GM18951 (cell line): ENCODE measurements at regions not wholly inside any gene's neighbourhood (a gene's known extent, or its start where the extent isn't known, plus 50 kb on each side); places are given as distances from the start of the nearest gene placed in this dataset.

ENCODE experiments used
- POLR2A ChIP-seq: IDR thresholded peaks from 4 replicates; pipeline ENCODE4 v1.6.1; 2011; ENCODE audit warnings: mild to moderate bottlenecking; ENCODE audit not compliant: insufficient read length, insufficient read depth; ENCODE audit errors: extremely low read depth
- in situ Hi-C: fragments of 300-500 bp; cut with MboI; formaldehyde crosslinking; loops from one replicate; pipeline ENCODE4 v1.12.0; 2022; ENCODE audit warnings: low sequenced_read_pairs, mixed read lengths, inconsistent platforms; ENCODE audit not compliant: unreplicated experiment

DNA sequence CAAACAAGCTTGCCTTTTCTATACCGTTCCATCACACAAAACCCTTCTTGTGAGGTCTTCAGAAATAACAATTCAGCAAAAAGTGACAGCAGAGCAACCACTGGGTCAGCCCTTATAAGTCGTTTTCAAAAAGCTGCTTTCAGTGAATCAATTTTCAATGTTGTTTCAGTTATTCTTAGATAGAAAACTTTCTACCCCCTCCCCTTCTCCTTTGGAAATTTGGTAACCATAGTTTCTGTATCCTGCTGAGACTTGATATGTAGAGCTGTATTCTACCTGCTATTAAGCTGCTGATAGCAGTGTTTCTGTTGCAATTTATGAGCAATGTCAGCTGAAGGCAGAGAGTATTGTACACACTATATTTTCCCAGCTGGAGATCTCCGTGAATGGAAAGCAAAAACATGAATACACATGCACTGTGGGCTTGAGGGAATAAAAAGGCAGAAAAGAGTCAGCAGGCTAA, 75.7 kb downstream of the ZNF608 start:
- in situ Hi-C loops: no loop called here
- no peak for TF ChIP-seq POLR2A

GRCh38 chr5:124669956-124670721, 76.3 kb downstream of the ZNF608 start:
- in situ Hi-C loops: no loop called here
- TF ChIP-seq POLR2A: no peak

- in situ Hi-C loops: no loop called here
- TF ChIP-seq POLR2A: no peak
Observed at GRCh38 chr5:124669300-124669648, 77.2 kb downstream of the ZNF608 start.

GRCh38 chr5:124668353-124669299, 77.8 kb downstream of the ZNF608 start:
- in situ Hi-C loops: no loop called here
- no peak for TF ChIP-seq POLR2A

- in situ Hi-C loops: no loop called here
- no peak for TF ChIP-seq POLR2A
Observed at GRCh38 chr5:124665625-124666024, 80.8 kb downstream of the ZNF608 start.

DNA sequence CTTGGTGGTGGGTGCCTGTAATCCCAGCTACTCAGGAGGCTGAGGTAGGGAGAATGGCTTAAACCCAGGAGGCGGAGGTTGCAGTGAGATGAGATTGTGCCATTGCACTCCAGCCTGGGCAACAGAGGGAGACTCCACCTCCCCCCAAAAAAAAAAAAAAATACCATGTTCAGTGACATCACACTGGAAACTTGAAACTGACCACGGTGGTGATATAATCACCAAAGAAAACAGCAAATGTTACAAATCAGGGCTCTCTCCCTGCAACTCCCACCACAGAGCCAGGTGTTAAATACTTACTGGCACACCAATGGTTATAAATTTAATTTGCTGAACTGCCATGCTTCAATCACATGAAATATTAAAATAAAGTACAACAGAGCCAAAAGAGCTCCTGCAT, 81.4 kb downstream of the ZNF608 start:
- no peak for TF ChIP-seq POLR2A
- in situ Hi-C loops: no loop called here

GRCh38 chr5:124664287-124664686, 82.2 kb downstream of the ZNF608 start:
- in situ Hi-C loops: no loop called here
- TF ChIP-seq POLR2A: no peak

DNA sequence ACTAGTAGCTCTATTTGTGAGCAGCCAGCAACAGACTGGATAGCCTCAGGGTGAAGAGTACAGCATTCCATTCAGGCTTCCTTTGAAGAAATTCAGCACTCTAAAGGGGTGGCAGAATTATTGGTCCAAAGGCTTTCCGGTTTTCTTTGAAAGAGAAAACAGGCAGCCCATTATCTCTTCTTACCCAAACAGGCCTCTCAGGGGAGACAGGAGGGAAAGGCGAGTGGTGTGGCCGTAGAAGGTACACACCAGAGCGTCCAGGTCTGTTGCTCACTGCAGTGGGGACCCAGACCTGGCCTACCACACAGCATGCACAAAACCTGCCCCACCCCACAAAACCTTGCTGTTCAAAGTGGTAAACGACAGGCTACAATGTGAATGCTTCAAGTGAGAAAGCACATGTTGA, 83.3 kb downstream of the ZNF608 start:
- in situ Hi-C loops: no loop called here
- no peak for TF ChIP-seq POLR2A

- in situ Hi-C loops: no loop called here
- no peak for TF ChIP-seq POLR2A
Observed at GRCh38 chr5:124662181-124662781, 84.2 kb downstream of the ZNF608 start.

DNA sequence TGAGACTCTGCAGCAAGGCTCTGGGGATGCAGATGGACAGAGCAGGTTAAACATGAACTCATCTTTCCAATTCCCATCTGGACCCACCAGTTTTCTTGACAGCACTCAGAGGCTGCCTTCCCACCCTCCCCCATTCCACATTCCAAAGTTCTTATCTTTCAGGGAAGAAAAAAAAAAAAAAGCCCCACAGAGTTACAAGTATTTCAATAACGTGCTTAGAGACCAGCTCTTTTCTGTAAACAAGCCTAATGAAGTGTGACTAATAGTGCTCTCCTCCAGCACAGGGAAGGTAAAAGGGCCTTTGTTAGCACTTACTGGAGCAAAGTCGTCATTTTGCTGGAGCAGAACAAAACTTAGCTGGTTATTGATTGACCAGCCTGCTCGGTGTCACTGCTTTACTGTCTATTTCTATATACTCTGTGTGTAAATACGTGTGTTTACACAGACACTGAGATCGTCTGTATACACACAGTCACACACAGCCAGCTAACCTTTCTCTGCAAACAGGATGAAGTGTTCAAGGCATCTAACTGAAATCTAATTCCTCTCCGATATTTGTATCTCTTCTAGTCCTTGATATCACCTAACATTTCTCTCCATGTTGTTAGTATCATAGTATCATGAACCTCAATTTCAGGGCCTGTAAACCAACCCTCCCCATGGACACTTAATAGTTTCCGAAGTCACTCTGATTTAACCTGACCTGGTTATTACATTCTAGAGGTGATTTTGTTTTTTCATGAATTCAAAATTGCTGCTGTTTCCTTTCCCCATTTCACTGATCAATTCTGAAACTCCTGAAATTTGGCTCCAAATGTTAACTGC, 84.9 kb downstream of the ZNF608 start:
- in situ Hi-C loops: no loop called here
- TF ChIP-seq POLR2A: no peak

- in situ Hi-C loops: no loop called here
- no peak for TF ChIP-seq POLR2A
Observed at GRCh38 chr5:124660229-124661093, 86.0 kb downstream of the ZNF608 start.

DNA sequence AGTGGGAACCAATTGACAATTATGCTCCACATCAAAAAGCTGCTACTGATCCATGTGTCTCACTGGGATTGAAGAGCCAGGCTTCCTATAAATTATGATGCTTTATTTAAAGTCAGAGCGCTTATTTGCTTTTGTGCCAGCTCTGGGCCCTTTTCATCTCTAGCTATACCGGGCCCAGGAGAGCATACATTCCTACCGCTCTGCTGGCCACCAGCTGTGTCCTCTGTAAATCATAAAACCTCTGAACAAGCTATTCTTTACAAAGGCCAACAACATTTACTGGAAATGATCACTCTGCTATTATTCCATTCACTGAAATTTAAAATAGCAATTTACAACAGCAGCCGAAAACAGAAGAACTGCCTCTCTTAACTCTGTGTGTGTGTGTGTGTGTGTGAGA, 86.6 kb downstream of the ZNF608 start:
- no peak for TF ChIP-seq POLR2A
- in situ Hi-C loops: no loop called here

DNA sequence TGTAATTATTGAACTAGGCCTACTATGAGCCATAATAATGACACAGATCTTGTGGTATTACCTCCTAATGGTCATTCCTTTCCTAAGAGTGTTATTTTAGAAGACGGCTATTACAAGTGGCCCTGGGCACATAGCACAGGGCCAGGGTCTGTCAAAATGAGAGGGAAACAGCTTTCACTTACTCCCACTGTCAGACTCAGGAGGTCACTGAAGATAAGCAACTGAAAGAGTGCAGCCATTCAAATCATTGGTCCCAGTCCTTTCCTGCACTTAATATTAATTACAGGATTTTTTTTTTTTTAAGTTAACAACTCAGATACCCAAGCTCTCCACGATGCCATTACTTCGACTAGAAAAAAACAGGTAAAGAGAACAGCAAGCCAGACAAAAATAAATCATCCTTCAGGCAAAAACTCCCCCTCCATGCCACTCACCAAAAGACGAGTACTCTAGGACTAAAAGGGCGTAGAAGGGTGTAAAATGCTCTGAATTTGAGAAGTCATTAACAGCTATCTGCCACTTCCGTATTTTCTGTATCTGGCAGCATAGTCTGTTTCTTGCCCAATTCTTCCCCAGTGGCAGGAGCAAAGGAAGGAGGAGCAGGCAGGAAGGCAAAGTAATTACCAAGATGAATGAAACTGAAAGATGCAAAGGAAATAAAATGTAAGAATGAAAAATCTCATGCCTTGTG, 87.4 kb downstream of the ZNF608 start:
- in situ Hi-C loops: no loop called here

More for the DNA sequence above, 87.4 kb downstream of the ZNF608 start:
- no peak for TF ChIP-seq POLR2A
